ENCODE measurements at regions not wholly inside any gene's neighbourhood (a gene's known extent, or its start where the extent isn't known, plus 50 kb on each side); places are given as distances from the start of the nearest gene placed in this dataset.
"Not testable (repeated sequence)": the region's sequence is repeated elsewhere in the genome, so short reads cannot be mapped to it uniquely, and the experiment has no call there.

DNA sequence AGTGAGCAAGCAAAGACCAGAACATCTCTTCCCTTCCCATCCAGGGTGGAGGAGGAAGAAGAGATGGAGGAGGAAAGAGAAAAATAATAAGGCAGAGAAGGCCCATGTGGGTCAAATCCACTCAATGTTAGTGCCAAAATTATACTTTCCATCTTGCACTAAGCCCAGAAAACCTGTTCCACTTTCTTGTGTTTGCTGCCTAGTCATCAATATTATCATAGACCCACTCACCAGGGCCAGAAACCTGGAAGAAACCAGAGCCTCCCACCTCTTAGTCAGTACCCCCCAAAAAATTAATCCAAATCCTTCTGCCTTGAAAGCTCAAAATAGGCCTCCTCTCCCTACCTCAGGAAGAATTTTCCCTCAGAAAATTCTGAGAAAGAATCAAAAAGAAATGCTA is 171.1 kb downstream of the SOD2 start:
- Histone ChIP-seq H3K27me3 (peaks cover 0 to 16% (median 0%) of the 10 kb centered on the region in 7 donors), H3K4me1 (no peaks in the 10 kb centered on the region), H3K27ac (no peak overlapping the region), H3K36me3 (no peaks in the 10 kb centered on the region), H3K9me3 (peaks cover 0 to 3% (median 0%) of the 10 kb centered on the region in 11 donors), H3K4me3 (no peak overlapping the region)
- ATAC-seq (no peak), DNase-seq (no peak)
- TF ChIP-seq CTCF (IDR thresholded peaks at IDR 0.05) = no peak
- intact Hi-C loops (cut with DNase I) = no loop called here

DNA sequence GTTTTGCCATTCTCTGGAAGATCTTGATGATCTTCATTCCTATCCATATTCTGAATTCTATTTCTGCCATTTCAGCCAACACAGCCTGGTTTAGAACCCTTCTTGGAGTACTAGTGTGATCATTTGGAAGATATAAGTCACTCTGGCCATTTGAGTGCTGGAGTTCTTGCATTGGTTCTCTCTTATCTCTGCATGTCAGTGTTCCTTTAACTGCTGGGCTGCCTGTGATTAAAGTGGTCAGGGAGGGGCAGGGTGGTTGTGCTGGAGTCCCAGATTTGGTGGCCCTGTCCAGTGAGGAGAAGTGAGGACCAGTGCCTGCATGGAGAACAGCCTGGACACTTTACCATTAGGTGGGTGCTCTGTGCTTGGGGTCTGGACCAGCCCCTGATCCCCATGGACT is 173.0 kb downstream of the SOD2 start:
- Histone ChIP-seq H3K4me1 (no peaks in the 10 kb centered on the region), H3K27me3 (peaks cover 0 to 11% (median 0%) of the 10 kb centered on the region in 7 donors), H3K36me3 (no peaks in the 10 kb centered on the region), H3K9me3 (peaks cover 0 to 20% (median 4%) of the 10 kb centered on the region in 11 donors), H3K27ac (no peak overlapping the region), H3K4me3 (no peak overlapping the region)
- TF ChIP-seq CTCF (IDR thresholded peaks at IDR 0.05) = no peak
- ATAC-seq (no peak), DNase-seq (no peak)
- intact Hi-C loops (cut with DNase I) = no loop called here

DNA sequence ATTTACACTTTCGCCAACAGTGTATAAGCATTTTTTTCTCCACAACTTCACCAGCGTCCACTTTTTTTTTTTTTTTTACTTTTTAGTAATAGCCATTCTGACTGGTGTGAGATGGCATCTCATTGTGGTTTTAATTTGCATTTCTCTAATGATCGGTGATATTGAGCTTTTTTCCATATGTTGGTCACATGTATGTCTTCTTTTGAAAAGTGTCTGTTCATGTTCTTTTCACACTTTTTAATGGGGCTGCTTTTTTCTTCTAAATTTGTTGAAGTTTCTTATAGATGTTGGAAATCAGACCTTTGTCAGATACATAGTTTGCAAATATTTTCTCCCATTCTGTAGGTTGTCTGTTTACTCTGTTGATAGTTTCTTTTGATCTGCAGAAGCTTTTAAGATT is 177.2 kb downstream of the SOD2 start:
- ATAC-seq; H3K4me3 ChIP-seq; H3K36me3 ChIP-seq; H3K4me1 ChIP-seq; H3K27ac ChIP-seq; DNase-seq; intact Hi-C loops (cut with DNase I); H3K27me3 ChIP-seq: not testable (repeated sequence)
- 93 to 94% methylated on average over 3 of the region's 3 CpGs for WGBS, 2 donors
- peaks cover 0 to 20% (median 4%) of the 10 kb centered on the region in 11 donors for H3K9me3 ChIP-seq

DNA sequence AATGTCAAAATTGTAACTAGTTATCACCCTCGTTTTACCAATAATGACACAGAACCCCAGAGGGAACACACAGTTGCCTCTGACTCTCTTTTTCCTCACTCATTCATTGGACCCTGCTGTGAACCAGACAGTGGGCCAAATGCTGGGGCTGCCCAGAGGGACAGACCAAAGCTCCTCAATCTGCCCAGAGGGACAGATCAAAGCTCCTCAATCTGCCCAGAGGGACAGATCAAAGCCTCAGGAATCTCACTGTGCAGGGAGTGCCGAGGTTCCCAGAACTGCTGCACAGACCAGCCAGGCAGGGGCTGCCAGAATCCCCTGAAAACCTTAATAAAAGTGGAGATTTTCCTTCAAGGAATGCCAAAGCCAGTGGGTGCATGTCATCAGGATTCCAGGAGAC is 179.1 kb downstream of the SOD2 start:
- H3K4me1 ChIP-seq = no peaks in the 10 kb centered on the region
- H3K9me3 ChIP-seq = peaks cover 0 to 20% (median 4%) of the 10 kb centered on the region in 11 donors
- intact Hi-C loops (cut with DNase I) = no loop called here
- no peak overlapping the region for H3K27ac ChIP-seq
- 32 to 44% methylated on average over 2 of the region's 2 CpGs for WGBS, 2 donors
- H3K4me3 ChIP-seq = no peak overlapping the region
- no peak for TF ChIP-seq CTCF (IDR thresholded peaks at IDR 0.05)
- no peaks in the 10 kb centered on the region for H3K36me3 ChIP-seq
- DNase-seq = no peak
- peaks cover 0 to 5% (median 0%) of the 10 kb centered on the region in 7 donors for H3K27me3 ChIP-seq
- no peak for ATAC-seq

DNA sequence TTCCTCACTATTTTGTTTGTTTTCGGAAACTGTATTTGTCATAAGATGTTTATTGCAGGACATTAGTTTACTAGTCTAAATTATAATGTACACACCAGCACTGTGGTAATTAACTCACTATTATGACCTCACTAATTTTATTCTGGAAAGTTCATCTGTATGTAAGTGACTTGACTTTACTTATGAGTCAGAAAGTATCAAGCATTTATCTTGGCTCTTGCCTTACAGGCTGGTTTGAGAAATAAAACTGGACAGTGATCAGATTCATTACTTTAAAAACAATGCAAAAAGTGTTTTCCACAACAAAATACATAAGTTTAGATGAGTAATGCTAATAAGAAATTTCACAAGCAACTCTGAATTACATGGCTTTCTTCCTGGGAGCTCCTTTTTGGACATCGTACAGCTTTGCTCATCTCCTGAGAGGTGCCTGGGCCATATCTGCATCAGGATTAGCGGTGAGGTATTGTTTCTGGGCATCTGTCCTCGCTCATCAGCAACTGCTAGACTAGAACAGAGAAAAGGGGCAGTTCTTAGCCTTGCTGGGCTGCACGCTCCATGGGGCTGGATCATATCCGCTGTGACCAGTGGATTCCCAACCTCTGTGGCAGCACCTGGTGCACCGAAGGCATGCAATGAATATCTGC is 179.8 kb downstream of the SOD2 start:
- ATAC-seq (no peak), DNase-seq (no peak)
- Histone ChIP-seq H3K4me1 (no peaks in the 10 kb centered on the region), H3K27me3 (peaks cover 0 to 5% (median 0%) of the 10 kb centered on the region in 7 donors), H3K9me3 (peaks cover 0 to 20% (median 4%) of the 10 kb centered on the region in 11 donors), H3K36me3 (no peaks in the 10 kb centered on the region), H3K27ac (no peak overlapping the region), H3K4me3 (no peak overlapping the region)
- no peak for TF ChIP-seq CTCF (IDR thresholded peaks at IDR 0.05)
- intact Hi-C loops (cut with DNase I) = no loop called here
- 85 to 89% methylated on average over 7 of the region's 7 CpGs for WGBS, 2 donors
